CD14-positive monocyte (primary cell): ENCODE measurements at regions not wholly inside any gene's neighbourhood (a gene's known extent, or its start where the extent isn't known, plus 50 kb on each side); places are given as distances from the start of the nearest gene placed in this dataset.

ENCODE experiments used
- DNase-seq, 3 donors: peaks; one replicate each; pipeline ENCODE4 v3.0.0-alpha.2; 2011 to 2022
- H2AFZ ChIP-seq: 2 replicates; pipeline ENCODE4 v1.6.0; 2012; ENCODE audit warnings: mild to moderate bottlenecking, low read depth, low read length, inconsistent platforms; ENCODE audit not compliant: insufficient read depth, poor library complexity, severe bottlenecking
- H3K27ac ChIP-seq, 2 donors: 1 replicate in 1 of 2; 2 replicates in 1 of 2; pipeline ENCODE4 v1.5.1; 2012 to 2013; ENCODE audit warnings: low read length in 2 of 2, control low read depth in 1 of 2, inconsistent platforms in 1 of 2, low read depth in 1 of 2, mild to moderate bottlenecking in 1 of 2
- H3K27me3 ChIP-seq, 2 donors: one replicate each; pipeline versions ENCODE4 v1.6.0 to v1.6.1; 2011 to 2013; ENCODE audit warnings: low read length in 2 of 2; ENCODE audit not compliant: control insufficient read depth in 2 of 2, insufficient read depth in 2 of 2
- H3K36me3 ChIP-seq, 2 donors: replicated peaks in 1 of 2; 1 replicate in 1 of 2; 2 replicates in 1 of 2; pipeline versions ENCODE4 v1.5.1 to v1.6.1; 2012 to 2013; ENCODE audit warnings: low read length in 2 of 2, control low read depth in 1 of 2, inconsistent platforms in 1 of 2, mild to moderate bottlenecking in 1 of 2; ENCODE audit not compliant: insufficient read depth in 2 of 2, control insufficient read depth in 1 of 2
- H3K4me1 ChIP-seq, 2 donors: 1 replicate in 1 of 2; 2 replicates in 1 of 2; pipeline versions ENCODE4 v1.5.1 to v1.6.1; 2012 to 2013; ENCODE audit warnings: low read length in 2 of 2, control low read depth in 1 of 2, inconsistent platforms in 1 of 2, mild to moderate bottlenecking in 1 of 2, moderate library complexity in 1 of 2; ENCODE audit not compliant: insufficient read depth in 2 of 2, control insufficient read depth in 1 of 2
- H3K4me2 ChIP-seq: replicated peaks from 2 replicates; pipeline ENCODE3; 2012; ENCODE audit warnings: low read length, moderate library complexity, mild to moderate bottlenecking; ENCODE audit not compliant: poor library complexity, severe bottlenecking; ENCODE audit errors: extremely low read depth
- H3K4me3 ChIP-seq, 3 experiments: fragments of 200-600 bp in 1 of 3; sonication (generic) in 1 of 3; replicated peaks in 1 of 3; 1 replicate in 2 of 3; 2 replicates in 1 of 3; pipeline ENCODE4 v1.5.1; 2011 to 2013; ENCODE audit warnings: low read length in 3 of 3, mild to moderate bottlenecking in 3 of 3, control low read depth in 2 of 3, low read depth in 2 of 3, inconsistent platforms in 1 of 3, moderate library complexity in 1 of 3
- H3K79me2 ChIP-seq: 2 replicates; pipeline ENCODE4 v1.6.0; 2012; ENCODE audit warnings: mild to moderate bottlenecking, control low read depth, inconsistent platforms, low read length, moderate library complexity; ENCODE audit not compliant: insufficient read depth
- H3K9ac ChIP-seq: 2 replicates; pipeline ENCODE4 v1.6.0; 2017; ENCODE audit warnings: low read length, mild to moderate bottlenecking; ENCODE audit not compliant: insufficient read depth, poor library complexity, severe bottlenecking
- H3K9me3 ChIP-seq, 2 donors: replicated peaks in 1 of 2; 1 replicate in 1 of 2; 2 replicates in 1 of 2; pipeline versions ENCODE4 v1.5.1 to v1.6.1; 2012 to 2013; ENCODE audit warnings: low read length in 2 of 2, control low read depth in 1 of 2; ENCODE audit not compliant: control insufficient read depth in 1 of 2, insufficient read depth in 1 of 2
- H4K20me1 ChIP-seq: 2 replicates; pipeline ENCODE4 v1.6.0; 2012; ENCODE audit warnings: mild to moderate bottlenecking, low read length, control low read depth, moderate library complexity; ENCODE audit not compliant: insufficient read depth
- H3K27ac Mint-ChIP-seq, 7 donors: one replicate each; pipeline ENCODE4 v1.8.0; 2020; ENCODE audit warnings: mild to moderate bottlenecking in 7 of 7, mixed read lengths in 7 of 7, moderate library complexity in 6 of 7, inconsistent platforms in 2 of 7
- H3K27me3 Mint-ChIP-seq, 3 donors: one replicate each; pipeline ENCODE4 v1.8.0; 2021 to 2022; ENCODE audit warnings: low read depth in 3 of 3, mild to moderate bottlenecking in 3 of 3, mixed read lengths in 3 of 3, moderate library complexity in 3 of 3, inconsistent platforms in 1 of 3
- H3K36me3 Mint-ChIP-seq, 2 donors: one replicate each; pipeline ENCODE4 v1.8.0; 2020; ENCODE audit warnings: mixed read lengths in 2 of 2, inconsistent platforms in 1 of 2, mild to moderate bottlenecking in 1 of 2
- H3K4me1 Mint-ChIP-seq: one replicate; pipeline ENCODE4 v1.8.0; 2020; ENCODE audit warnings: mild to moderate bottlenecking, mixed read lengths
- H3K4me3 Mint-ChIP-seq, 2 donors: one replicate each; pipeline ENCODE4 v1.8.0; 2020; ENCODE audit warnings: mild to moderate bottlenecking in 2 of 2, mixed read lengths in 2 of 2, moderate library complexity in 1 of 2
- H3K9me3 Mint-ChIP-seq, 7 donors: one replicate each; pipeline ENCODE4 v1.8.0; 2020 to 2022; ENCODE audit warnings: mixed read lengths in 7 of 7, mild to moderate bottlenecking in 6 of 7, moderate library complexity in 6 of 7, inconsistent platforms in 2 of 7
- CTCF ChIP-seq: fragments of 200-600 bp; IDR thresholded peaks from one replicate; pipeline ENCODE4 v1.8.0; 2022; ENCODE audit warnings: antibody characterized with exemption, mild to moderate bottlenecking
- WGBS: methylation state at CpG from one replicate; pipeline ENCODE4 v1.1.5; 2013; ENCODE audit warnings: missing lambda C conversion rate; ENCODE audit not compliant: insufficient coverage; 5-methylcytosine and 5-hydroxymethylcytosine counted together
- intact Hi-C, 2 donors: fragments of 100-400 bp; cut with micrococcal nuclease; formaldehyde crosslinking; loops; one replicate each; pipeline versions ENCODE4 v1.15.0 to v1.15.1; 2023

- no peak for DNase-seq
- Histone ChIP-seq H3K9ac (peak overlapping the region; percentile 52), H3K36me3 (no peaks in the 10 kb centered on the region), H3K27me3 (peaks cover 11% of the 10 kb centered on the region in 2 donors), H4K20me1 (peaks cover 8% of the 10 kb centered on the region), H3K27ac (no peak overlapping the region), H3K4me2 (peak overlapping the region; percentile 90), H3K4me1 (peaks cover 27 to 28% of the 10 kb centered on the region in 2 donors), H3K9me3 (no peaks in the 10 kb centered on the region), H2AFZ (peak overlapping the region; percentile 77), H3K79me2 (peaks cover 30% of the 10 kb centered on the region), H3K4me3 (peak overlapping the region; percentile 32 to 76 (median 52))
- H3K27ac Mint-ChIP-seq, result peak overlapping the region in 4 of 7 donors; percentile 4 to 68 (median 13)
- under 1% methylated on average over 90 of the region's 109 CpGs for WGBS
- H3K4me3 Mint-ChIP-seq, result peak overlapping the region; percentile 88 to 94
- intact Hi-C loops, result loop anchor here in 1 of 2 donors (5.0 kb wide), 1 partner anchor 44 kb away; no protein-coding TSS in a partner anchor
- peaks cover 0 to 2% (median 0%) of the 10 kb centered on the region in 7 donors for H3K9me3 Mint-ChIP-seq
- H3K36me3 Mint-ChIP-seq, result peaks cover 0 to 4% of the 10 kb centered on the region in 2 donors
- peaks cover 49% of the 10 kb centered on the region for H3K4me1 Mint-ChIP-seq
- H3K27me3 Mint-ChIP-seq, result peaks cover 10 to 25% (median 14%) of the 10 kb centered on the region in 3 donors
- TF ChIP-seq CTCF, result no peak
These were observed 86.6 kb upstream of the ARHGAP32 start for GRCh38 chr11:129278586-129279319.

- H3K9me3 ChIP-seq, result no peaks in the 10 kb centered on the region
- H3K4me1 ChIP-seq, result peaks cover 23% of the 10 kb centered on the region in 2 donors
- no peak for TF ChIP-seq CTCF
- Mint-ChIP-seq H3K27ac (no peak overlapping the region), H3K9me3 (peaks cover 0 to 2% (median 0%) of the 10 kb centered on the region in 7 donors), H3K27me3 (peaks cover 10 to 25% (median 14%) of the 10 kb centered on the region in 3 donors), H3K4me1 (peaks cover 43% of the 10 kb centered on the region), H3K4me3 (no peak overlapping the region), H3K36me3 (peaks cover 0 to 4% of the 10 kb centered on the region in 2 donors)
- H3K36me3 ChIP-seq, result no peaks in the 10 kb centered on the region
- 100% methylated on average over 3 of the region's 8 CpGs for WGBS
- peaks cover 30% of the 10 kb centered on the region for H3K79me2 ChIP-seq
- H3K27me3 ChIP-seq, result peaks cover 11% of the 10 kb centered on the region in 2 donors
- H3K4me3 ChIP-seq, result no peak overlapping the region
- no peak overlapping the region for H2AFZ ChIP-seq
- no peak for DNase-seq
- H4K20me1 ChIP-seq, result peaks cover 8% of the 10 kb centered on the region
- intact Hi-C loops, result loop anchor here in 1 of 2 donors (5.0 kb wide), 1 partner anchor 45 kb away; no protein-coding TSS in a partner anchor
- no peak overlapping the region for H3K27ac ChIP-seq
- no peak overlapping the region for H3K4me2 ChIP-seq
- H3K9ac ChIP-seq, result no peak overlapping the region
These were observed 85.2 kb upstream of the ARHGAP32 start for GRCh38 chr11:129277198-129277843.
